NCI-H446 (cell line): ENCODE measurements at regions not wholly inside any gene's neighbourhood (a gene's known extent, or its start where the extent isn't known, plus 50 kb on each side); places are given as distances from the start of the nearest gene placed in this dataset.
"Not testable (repeated sequence)": the region's sequence is repeated elsewhere in the genome, so short reads cannot be mapped to it uniquely, and the experiment has no call there.

Source experiments
- DNase-seq, 2 experiments: peaks; one replicate each; lab custom pipeline; 2025; lab: John Stamatoyannopoulos, UW

DNA sequence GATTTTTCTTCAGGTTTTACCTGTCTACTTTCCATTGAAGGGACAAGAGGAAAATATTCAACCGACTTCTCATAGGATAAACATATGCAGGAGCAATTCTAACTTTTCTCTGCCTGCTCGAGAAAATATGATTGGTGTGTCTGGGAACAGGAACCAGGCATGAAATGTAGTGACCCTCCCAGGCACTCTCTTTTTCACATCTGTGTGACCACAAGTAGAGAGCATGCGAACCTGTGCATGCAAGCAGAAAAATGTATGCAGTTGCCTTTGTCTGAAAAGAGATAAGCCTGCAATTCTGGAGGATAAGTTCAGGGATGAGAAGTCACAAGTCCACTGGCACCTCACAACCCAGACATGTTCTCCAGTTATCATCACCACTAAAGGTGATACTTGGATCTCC, 583.5 kb upstream of the FAT3 start:
- DNase-seq: no peak

DNA sequence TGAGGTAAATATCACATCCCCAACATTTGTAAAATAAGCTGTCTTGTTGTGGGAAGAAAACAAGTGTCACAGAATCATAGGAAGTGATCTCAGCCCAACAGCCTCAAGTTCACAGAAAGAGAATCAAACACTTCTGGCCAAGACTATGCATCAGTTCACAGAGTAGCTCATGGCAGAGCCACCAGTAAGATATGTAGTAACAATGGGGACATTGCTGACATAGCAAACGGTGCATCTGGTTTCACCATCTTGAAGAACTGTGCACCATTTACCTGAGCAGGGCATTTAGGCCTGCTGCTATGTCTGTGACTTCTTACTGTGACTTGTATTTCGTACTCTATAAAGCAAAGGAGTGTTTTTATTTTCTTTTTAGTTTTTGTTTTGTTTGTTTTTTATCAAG, 585.3 kb upstream of the FAT3 start:
- no peak for DNase-seq

- no peak for DNase-seq
These were observed 593.5 kb upstream of the FAT3 start for GRCh38 chr11:91630916-91631673.

DNA sequence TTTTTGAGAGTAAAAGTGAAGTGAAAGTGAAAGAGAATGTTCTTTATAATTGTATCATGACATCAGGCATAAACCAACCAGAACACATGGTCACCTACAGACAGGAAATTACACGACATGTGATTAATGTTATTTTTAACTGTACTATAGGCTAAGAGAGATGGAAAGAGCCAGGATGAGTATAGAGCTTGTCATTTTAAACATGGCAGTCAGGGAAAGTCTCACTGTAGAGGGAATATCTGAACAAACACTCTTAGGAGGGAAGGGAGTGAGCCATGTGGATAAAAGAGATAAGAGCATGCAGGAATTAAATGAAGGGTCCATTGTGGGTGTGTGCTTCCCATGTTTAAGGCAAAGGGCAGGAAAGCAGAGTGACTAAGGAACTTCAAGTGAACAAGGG, 599.1 kb upstream of the FAT3 start:
- no peak for DNase-seq

DNA sequence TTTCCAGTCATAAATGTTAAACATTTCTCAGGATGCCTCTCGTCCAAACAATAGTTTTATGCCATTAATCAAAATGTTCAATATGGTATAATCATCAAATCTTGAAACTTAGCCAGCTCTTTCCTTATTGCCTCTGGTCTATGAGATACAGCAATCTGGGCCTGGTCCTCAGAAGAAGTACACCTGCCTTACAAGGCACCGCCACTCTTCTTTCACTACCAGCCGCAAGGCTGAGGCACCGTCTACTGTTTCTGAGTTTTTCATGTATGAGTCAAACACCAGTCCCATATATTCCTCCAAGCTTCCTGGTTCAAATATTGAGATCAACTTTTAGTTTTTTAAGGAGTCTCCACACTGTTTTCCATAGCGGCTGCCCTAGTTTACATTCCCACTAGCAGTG, 600.6 kb upstream of the FAT3 start:
- no peak for DNase-seq

DNA sequence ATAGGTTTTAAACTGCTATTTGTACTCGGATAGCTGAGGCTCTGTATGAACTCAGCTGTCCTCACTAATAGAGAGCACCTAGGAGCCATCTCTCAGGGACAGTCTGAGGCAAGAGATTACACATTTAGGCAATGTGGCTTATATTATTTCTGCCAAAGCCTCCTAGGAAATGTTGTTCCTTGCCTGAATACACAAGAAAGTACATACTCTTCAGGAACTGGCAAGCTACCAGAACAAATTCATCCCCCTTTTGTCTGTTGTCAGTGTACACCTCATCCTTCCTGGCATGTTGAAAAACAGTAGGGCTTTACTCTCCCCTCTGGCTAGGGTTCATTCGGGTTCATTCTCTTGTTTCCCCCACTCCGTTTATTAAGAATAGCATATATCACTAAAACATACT, 615.9 kb upstream of the FAT3 start:
- DNase-seq: peak in 1 of 2 experiments; percentile 7

DNA sequence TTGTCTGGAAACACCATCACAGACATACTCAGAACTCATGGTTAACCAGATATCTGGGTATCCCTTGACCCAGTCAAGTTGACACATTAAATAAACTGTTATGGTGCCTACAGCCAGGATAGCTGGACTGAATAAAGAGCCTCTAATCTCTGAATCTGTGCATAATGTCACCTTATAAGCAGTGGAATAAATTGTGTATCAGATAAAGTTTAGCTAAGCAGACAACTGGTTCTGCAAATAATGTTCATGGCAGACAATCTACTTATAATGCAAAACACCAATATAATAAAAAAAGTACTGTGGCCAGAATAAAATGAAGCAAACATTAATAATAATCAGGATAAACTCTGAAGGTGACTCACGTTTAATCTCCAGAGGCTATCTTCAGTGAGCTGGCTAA, 628.5 kb upstream of the FAT3 start:
- DNase-seq: no peak

- no peak for DNase-seq
These were observed 633.6 kb upstream of the FAT3 start for GRCh38 chr11:91591021-91591420.

- DNase-seq: no peak
These were observed 637.5 kb upstream of the FAT3 start for GRCh38 chr11:91587131-91587530.

DNA sequence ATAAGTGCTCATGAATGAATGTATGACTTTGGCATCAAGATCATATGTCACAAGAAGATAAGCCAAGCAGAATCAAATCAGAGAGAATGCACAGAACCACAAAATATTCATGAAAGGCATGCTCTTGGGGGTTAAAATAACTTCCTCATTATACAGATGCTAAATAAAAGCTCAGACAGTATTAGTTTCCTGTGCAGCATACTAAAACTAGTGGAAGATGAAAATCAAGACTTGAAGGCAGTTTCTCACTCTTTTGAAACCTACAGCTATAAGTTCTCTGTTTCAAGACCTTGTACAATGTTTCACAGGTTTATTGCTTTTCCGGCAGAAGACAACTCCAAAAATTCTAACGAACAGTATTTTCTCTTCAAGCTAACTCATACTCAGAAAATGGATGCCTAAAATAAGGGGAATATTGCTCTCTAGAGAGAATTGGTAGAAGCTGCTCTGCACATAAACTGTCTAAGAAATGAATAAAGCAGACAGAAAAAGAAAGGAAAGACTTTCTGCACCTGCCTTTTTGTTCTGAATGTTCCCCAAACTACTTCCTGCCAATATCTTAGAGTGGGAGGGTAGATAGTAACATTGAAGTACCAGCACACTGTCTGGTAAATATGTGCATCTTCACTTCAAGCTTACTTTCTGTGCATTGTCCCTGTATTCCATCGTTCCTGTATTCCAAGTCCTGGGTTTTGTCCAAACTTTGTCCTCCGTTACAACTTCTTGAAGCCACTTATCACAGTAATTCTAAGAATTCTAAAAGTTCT, 639.4 kb upstream of the FAT3 start:
- no peak for DNase-seq

GRCh38 chr11:91563176-91563575, 661.4 kb upstream of the FAT3 start:
- DNase-seq: peak in 1 of 2 experiments; percentile 9

DNA sequence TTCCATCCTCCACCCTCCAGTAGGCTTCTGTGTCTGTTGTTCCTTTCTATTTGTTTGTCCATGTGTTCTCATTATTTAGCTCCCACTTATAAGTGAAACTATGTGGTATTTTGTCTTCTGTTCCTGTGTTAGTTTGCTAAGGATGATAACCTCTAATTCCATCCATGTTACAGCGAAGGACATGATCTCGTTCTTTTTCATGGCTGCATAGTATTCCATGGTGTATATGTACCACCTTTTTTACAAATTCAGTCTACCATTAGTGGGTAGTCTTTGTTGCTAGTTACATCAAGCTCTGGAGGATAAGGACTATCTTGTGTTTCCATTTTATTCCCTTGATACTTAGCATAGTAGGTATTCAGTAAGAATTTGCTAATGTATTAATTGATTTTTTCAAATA, 664.2 kb upstream of the FAT3 start:
- no peak for DNase-seq

GRCh38 chr11:91538065-91538464, 686.6 kb upstream of the FAT3 start:
- DNase-seq: no peak

- DNase-seq: no peak
These were observed 688.3 kb upstream of the FAT3 start for GRCh38 chr11:91536366-91536765.

DNA sequence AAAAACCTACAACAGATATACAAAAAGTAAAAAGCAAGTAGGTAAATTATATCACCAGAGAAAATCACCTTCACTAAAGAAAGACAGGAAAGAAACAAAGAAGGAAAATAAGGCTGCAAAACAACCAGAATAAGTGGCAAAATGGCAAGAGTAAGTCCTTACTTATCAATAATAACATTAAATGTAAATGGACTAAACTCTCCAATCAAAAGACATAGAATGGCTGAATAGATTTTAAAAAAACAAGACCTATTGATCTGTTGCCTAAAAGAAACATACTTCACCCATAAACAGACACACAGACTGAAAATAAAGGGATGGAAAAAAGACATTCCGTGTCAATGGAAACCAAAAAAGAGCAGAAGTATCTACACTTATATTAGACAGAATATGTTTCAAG, 695.7 kb upstream of the FAT3 start:
- DNase-seq: no peak

- no peak for DNase-seq
These were observed 697.1 kb upstream of the FAT3 start for GRCh38 chr11:91527380-91528030.

DNA sequence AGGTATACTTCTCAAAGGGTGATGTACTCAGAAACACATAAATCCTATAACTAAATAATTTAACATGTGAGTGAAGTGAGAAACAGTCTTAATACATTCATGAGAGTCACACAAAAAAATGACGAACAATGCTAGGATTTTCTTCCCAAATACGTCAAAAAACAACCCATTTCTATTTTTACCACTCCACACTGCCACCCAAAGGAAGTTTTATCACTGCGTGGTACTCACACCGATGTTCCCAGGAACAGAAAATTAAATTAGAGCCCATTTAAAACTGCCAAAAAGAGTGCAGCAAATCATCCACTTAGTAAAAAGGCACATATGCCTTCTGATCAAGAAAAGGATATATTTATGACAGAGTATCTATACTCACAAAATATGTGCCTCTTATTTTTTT, 710.9 kb upstream of the FAT3 start:
- DNase-seq: peak in 1 of 2 experiments; percentile 44

- DNase-seq: no peak
These were observed 726.8 kb upstream of the FAT3 start for GRCh38 chr11:91497847-91498246.

- no peak for DNase-seq
These were observed 728.8 kb upstream of the FAT3 start for GRCh38 chr11:91495837-91496236.

DNA sequence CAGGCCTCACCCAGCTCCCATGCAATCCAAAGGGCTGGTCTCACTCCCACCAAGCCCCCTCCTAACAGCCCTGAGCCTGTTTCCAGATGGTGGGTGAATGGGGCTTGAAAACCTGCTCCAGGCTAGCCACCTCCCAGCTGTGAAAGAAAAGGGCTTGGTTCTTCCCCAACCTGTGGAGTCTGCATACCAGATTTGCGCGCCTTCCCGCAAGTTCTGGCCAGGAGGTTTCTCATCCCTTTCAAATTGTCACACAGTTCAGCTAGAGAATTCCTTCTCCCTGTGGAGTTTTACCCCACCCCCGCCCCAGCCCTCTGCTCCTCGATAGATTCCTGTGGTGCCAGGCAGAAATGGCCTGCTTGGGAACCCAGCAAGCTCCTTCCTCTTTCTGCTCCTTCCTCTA, 734.6 kb upstream of the FAT3 start:
- no peak for DNase-seq

DNA sequence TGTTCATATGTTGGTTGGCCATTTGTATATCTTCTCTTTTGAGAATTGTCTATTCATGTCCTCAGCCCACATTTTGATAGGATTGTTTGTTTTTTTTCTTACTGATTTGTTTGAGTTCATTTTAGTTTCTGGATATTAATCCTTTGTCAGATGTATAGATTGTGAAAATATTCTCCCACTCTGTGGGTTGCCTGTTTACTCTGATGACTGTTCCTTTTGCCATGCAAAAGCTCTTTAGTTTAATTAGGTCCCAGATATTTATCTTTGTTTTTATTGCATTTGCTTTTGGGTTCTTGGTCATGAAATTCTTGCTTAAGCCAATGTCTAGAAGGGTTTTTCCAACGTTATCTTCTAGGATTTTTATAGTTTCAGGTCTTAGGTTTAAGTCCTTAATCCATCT, 740.7 kb upstream of the FAT3 start:
- not testable (repeated sequence) for DNase-seq

- DNase-seq: not testable (repeated sequence)
These were observed 742.7 kb upstream of the FAT3 start for GRCh38 chr11:91481875-91482274.

DNA sequence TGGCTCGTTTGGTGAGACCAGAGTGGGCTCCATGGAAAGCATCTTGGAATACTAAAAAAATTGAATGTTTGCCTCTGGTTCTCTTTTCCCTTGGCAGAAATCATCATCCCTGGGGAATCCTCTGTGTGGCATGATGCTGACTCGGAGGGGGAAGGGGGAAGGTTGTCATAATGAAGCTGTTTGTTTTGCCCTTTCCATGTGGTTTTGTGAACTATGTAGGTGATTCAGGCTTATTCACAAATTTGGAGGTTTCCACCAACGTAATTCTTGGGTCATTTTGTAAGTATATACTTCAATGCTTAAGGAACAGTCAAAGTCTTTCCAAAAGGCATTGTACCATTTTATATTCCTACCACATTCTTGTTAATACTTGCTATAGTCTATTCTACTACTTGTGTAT, 754.0 kb upstream of the FAT3 start:
- DNase-seq: no peak
